ENCODE measurements at regions not wholly inside any gene's neighbourhood (a gene's known extent, or its start where the extent isn't known, plus 50 kb on each side); places are given as distances from the start of the nearest gene placed in this dataset.
"Not testable (repeated sequence)": the region's sequence is repeated elsewhere in the genome, so short reads cannot be mapped to it uniquely, and the experiment has no call there.

DNA sequence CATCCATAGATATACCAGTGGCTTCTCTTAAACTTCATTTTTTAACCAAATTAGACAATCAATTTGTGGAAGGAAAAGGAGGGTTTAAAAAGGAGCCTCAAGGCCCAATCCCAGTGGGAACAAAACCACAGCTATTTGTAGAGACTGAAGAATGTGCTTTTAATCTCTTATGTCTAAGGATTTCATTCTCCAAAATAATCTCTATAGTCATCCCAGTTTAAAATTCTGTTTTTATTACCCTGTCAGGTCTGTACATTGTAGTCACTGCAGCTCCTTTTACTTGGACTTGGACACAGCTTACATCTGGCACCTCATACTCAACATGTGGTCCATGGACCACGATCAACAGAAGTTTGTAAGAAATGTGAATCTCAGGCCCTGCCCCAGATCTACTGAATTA is 152.1 kb upstream of the STMND1 start:
- no peak for DNase-seq (ENCODE audit: low spot score)

- DNase-seq (ENCODE audit: low spot score) = no peak
Observed at GRCh38 chr6:16948396-16948795, 153.5 kb upstream of the STMND1 start.

DNA sequence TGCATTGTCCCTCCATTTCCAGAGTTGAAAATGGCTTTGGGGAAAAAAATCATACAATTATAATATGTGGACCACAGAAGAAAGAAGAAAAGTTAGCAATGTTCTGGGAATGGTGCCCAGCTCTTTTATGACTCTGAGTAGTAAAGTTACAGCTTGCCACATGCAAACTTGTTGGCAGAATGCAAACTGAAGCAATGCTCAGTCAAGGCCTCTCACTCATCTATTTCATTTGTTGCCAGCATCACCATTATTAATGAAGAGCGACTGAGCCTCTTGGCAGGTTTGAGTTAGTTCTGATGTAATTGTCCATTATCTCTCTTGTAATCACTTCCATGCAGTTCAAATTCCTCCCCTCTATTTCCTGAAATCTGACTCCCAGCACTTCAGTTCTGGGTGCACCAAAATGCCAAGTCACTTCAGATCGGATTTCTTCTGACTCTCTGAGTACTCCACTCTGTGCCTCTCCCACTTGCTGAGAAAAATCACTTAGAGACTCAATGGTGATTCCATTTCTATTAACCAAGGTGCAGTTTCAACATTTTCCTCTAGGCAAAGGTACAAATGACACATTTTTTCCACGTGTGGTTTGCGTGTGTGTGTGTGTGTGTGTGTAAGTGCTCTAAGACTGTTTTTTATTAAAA is 154.4 kb upstream of the STMND1 start:
- peak; percentile 7 for DNase-seq (ENCODE audit: low spot score)

DNA sequence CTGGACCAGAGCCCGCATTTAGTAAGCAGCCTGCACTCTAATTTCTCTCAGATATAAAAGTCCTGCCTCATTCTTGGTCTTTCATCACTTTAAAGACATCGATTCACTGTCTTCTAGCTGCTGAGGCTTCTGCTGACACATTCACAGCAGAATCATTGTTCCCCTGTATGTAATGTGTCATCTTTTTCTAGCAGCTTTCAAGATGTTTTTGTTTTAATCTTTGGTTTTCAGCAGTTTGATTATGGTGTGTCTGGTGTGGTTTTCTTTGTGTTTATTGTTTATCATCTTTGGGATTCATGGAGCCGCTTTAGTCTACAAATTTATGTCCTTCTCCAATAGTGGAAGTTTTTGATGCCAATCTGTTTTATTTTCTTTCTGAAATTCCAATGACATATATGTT is 157.3 kb upstream of the STMND1 start:
- DNase-seq (ENCODE audit: low spot score) = no peak

DNA sequence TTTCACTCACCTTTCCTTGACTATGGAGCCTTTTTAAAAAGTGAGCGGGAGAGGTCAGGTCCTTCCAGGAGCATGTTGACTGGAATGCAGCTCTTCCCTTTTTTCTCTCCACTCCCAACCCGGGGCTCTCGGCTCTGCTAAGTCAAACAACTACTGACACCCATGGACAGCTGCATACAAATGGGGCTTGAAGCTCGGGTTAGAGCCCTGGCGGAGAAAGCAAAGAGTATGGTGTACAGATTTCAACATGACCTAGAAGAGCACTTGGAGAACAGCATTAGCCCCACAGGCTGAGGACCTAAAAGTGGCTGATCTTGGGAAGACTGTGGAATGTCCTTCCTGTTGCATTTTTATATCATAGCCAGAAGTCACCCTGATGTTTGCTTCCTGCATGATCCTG is 162.0 kb upstream of the STMND1 start:
- no peak for DNase-seq (ENCODE audit: low spot score)

DNA sequence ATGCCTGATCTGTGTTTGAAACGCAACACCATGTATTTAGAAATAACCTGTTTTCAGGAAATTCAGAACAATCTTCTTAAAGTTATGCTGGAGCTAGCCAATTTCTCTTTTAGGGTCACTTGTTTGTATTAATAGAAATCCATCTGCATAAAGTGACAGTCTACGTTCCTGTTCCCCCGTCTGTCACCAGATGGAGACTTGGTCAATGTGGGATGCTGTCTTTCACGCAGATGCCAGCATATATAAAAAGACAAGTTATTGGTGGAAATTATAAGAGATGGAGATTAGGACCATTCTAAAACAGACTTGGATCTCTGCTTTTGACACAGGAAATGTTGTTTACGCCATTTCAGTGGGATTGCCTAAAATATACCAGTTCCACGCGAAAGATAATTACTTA is 162.5 kb upstream of the STMND1 start:
- DNase-seq (ENCODE audit: low spot score) = no peak

DNA sequence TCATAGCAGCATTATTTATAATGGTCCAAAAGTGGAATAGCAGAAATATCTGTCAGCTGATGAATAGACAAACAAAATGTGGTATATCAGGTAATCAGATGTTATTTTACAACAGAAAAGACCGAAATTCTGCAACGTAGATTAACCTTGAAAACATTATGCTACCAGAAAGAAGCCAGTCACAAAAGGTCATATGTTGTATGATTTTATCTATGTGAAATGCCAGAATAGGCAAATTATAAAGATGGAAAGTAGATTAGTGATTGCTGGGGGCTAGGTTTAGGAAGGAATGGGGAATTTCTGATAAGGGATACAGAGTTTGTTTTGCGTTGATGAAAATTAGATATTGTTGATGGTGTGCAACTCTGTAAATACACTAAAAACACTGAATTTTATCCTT is 165.0 kb upstream of the STMND1 start:
- DNase-seq (ENCODE audit: low spot score) = no peak

DNA sequence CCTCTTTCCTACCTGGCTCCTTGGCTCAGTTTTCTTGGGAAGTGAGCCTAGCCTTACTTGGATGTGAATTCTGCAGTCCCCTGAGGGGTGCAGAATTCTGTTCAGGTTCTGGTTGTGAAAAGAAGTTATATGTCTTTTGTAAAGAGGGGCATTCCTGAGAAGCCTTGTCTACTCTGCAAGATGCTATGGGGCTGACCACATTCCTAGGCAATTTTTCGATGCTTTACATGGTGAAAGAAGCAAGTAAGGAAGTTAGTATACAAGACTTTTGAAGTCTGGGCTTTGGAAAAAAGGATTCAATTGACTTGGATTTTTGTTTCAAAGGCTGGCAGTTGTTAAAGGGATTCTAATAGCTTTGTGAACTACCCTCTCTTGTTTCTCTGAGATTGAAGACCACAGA is 167.9 kb upstream of the STMND1 start:
- DNase-seq (ENCODE audit: low spot score) = no peak

- peak; percentile 6 for DNase-seq (ENCODE audit: low spot score)
Observed at GRCh38 chr6:16933532-16933931, 168.3 kb upstream of the STMND1 start.

DNA sequence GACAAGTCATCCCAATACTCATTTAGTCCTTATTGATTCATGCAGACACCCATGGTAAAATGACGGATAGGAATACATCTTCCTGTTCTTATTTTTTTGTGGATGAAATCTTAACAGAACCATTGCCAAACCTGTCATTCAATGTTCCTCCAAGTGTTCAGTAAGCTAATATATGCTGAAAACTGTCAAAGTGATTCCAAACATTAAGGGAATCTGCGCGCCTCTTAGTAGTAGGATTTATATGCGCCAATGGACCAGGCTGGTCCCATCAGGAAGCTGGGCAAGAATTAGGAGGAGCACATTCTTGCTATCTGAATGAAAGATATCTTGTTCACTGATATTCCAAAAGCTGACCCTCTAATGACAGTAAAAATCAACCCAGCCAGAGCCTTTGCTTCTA is 168.9 kb upstream of the STMND1 start:
- DNase-seq (ENCODE audit: low spot score) = no peak

DNA sequence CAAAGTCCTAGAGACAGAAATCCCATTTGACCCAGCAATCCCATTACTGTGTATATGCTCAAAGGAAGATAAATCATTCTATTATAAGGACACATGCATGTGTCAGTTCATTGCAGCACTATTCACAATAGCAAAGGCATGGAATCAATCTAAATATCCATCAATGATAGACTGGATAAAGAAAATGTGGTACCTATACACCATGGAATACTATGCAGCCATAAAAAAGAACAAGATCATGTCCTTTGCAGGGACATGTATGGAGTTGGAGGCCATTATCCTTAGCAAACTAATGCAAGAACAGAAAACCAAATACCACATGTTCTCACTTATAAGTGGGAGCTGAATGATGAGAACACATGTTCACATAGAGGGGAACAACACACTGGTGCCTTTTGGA is 169.8 kb upstream of the ATXN1 start:
- DNase-seq (ENCODE audit: low spot score) = not testable (repeated sequence)

DNA sequence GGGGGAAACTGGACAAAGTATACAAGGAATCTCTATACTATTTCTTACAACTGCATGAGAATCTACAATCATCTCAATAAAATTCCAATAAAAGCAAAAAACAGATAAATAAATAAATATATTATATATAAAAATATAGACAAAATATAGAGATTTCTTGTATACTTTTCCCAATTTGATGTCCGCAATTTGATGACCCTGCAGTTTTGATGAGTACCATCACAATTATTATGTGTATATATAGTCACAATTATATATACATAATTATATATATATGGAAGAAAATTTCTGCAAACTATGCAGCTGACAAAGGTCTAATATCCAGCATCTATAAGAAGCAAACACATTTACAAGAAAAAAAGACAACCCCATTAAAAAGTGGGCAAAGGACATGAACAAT is 169.2 kb upstream of the ATXN1 start:
- DNase-seq (ENCODE audit: low spot score) = no peak

DNA sequence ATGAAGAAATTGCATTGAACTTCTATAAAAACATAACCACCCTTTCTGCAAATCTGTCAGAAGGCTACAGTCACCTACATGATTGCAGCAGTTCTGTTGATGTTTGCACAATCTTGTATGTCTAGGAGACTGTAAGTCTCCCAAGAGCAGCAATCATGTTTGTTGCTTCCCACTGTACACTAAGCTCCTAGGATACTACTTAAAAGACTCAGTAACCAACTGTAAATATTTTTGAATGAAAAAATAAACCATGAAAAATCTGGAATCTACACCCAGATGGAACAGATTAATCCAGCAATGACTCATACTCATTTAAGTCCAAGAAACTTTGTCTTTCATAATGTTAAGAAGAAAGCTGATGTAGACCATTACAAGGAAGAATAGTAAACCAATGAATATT is 168.5 kb upstream of the ATXN1 start:
- DNase-seq (ENCODE audit: low spot score) = no peak

DNA sequence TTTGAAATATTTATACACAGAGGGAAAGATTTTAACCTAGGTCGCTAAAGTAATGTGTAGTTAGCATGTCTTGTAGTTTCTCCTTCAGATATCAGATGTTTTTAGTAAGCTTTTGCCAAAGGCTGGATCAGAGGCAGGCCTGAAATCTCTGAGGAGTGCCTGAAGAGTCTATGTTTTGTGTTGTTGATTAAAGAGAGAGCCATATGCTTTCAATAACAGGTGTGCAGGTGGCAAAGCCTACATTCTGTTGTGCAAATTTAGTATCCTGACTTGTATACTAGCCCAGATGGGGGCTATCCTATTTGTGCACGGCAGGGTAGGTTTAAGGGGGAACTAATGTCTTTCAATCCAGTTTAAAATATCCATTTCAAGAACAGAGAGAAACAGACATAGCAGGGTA is 167.1 kb upstream of the ATXN1 start:
- DNase-seq (ENCODE audit: low spot score) = no peak

- DNase-seq (ENCODE audit: low spot score) = no peak
Observed at GRCh38 chr6:16927205-16927604, 165.9 kb upstream of the ATXN1 start.

GRCh38 chr6:16925461-16925860 is 164.2 kb upstream of the ATXN1 start:
- DNase-seq (ENCODE audit: low spot score) = no peak

GRCh38 chr6:16922282-16922681 is 161.0 kb upstream of the ATXN1 start:
- DNase-seq (ENCODE audit: low spot score) = no peak

- no peak for DNase-seq (ENCODE audit: low spot score)
Observed at GRCh38 chr6:16921399-16922110, 160.3 kb upstream of the ATXN1 start.

DNA sequence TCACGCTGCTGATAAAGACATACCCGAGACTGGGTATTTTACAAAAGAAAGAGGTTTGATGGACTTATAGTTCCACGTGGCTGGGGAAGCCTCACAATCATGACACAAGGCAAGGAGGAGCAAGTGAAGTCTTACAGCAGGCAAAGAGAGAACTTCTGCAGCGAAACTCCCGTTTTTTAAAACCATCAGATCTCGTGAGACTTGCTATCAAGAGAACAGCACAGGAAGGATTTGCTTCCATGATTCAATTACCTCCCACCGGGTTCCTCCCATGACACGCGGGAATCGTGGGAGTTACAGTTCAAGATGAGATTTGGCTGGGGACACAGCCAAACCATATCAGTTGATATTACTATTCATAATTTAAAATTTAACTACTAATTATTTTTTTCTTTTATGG is 157.3 kb upstream of the ATXN1 start:
- no peak for DNase-seq (ENCODE audit: low spot score)

GRCh38 chr6:16914184-16914583 is 152.9 kb upstream of the ATXN1 start:
- no peak for DNase-seq (ENCODE audit: low spot score)

- DNase-seq (ENCODE audit: low spot score) = no peak
Observed at GRCh38 chr6:16912756-16913155, 151.5 kb upstream of the ATXN1 start.

DNA sequence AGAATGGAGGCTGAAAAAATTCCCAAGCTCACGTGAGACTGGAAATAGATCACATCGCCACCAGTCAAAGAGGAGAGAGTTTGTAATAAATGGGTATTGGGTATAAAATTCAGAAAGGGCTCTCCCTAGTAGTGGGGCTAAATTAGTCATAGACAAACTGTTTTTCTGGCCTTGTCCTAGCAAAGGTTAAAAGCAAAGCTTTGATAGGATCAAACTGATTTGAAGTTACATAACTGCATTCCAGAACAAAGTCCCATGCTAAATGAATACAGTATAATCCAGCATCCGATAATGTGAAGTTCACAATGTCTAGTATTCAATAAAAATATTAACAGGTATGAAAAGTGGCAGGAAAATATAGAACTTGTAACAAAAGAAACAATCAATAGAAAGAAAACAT is 149.8 kb upstream of the ATXN1 start:
- no peak for DNase-seq (ENCODE audit: low spot score)

- DNase-seq (ENCODE audit: low spot score) = no peak
Observed at GRCh38 chr6:16909658-16910360, 148.5 kb upstream of the ATXN1 start.

- no peak for DNase-seq (ENCODE audit: low spot score)
Observed at GRCh38 chr6:16907991-16908390, 146.7 kb upstream of the ATXN1 start.
